GM19035 (cell line): ENCODE measurements at regions not wholly inside any gene's neighbourhood (a gene's known extent, or its start where the extent isn't known, plus 50 kb on each side); places are given as distances from the start of the nearest gene placed in this dataset.

Source experiments
- ATAC-seq: cut with Tn5 transposase; IDR thresholded peaks from one replicate; pipeline ENCODE4 v1.9.1; 2021; ENCODE audit not compliant: unreplicated experiment

- ATAC-seq: no peak
These were observed 508.1 kb downstream of the NR2F1-AS1 start for GRCh38 chr5:93072831-93073459.

DNA sequence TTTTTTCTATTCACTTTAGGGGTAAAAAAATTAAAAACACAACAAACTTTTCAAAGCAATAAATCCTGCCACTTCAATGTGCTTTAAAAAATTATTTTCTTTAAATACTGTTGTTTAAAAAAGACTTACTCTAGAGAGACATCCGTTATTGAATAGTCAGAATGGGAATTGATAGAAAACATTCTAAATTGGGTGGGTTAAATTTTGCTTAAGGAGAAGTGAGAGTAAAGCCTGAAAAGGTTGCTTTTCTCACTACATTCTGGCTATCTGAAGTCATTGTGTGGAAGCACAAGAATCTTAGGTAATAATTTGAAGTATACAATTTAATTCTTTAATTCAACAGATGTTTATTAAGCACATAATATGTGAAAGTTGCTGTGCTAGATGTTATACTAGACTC is 509.3 kb downstream of the NR2F1-AS1 start:
- ATAC-seq: no peak

DNA sequence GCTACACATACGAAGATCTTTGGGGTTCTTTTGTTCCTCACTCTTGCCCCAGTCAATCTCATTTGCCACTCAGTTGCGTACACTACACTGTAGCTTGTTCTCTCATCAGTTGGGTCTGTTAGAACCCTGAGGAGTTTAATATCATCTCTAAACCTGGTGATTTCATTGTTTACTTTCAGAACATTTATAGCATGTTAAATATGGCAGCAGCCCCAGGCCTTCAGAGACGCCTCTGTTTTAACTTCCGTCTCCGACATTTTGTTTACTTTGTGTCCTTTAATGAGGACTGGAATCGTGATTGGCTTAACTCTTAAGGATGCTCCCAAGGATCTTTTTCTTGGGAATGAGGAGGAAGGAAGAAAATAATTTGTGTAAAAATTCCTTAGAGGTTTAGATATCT is 510.1 kb downstream of the NR2F1-AS1 start:
- no peak for ATAC-seq

DNA sequence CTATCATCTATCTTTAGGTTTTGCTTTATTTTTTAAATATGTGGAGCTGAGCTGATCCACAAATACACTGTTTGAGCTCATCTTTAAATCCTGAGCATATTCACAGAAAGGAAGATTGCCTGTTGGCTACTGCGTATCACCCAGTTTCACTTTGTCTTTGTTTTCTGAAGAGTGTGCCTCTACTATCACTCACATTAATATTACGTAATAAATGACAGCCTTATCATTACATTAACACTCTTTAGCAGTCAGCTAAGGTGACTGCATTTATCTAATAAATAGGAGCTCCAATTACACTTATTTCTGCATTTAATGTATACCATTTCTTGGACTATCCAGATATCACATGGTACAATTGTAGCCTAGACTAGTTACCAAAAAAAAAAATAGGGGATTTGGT is 511.7 kb downstream of the NR2F1-AS1 start:
- ATAC-seq: no peak

DNA sequence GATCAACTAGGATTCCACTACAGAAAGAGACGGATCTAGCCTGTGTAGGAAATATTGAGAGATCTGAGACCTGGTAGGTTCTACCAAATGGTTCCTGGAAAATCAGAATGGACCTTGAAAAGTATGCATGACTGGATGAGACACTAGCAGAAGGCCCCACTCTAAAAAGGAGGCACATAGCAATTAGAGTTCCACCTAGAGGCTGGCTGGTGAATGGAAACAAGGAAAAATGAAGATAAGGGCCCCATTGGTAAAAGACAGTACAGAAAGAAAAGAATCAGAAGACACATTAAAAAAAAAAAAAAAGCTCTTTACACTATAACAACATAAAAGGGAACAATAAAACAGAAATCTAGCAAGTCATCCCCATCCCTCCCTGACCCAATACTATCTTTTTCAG is 518.5 kb downstream of the NR2F1-AS1 start:
- no peak for ATAC-seq

DNA sequence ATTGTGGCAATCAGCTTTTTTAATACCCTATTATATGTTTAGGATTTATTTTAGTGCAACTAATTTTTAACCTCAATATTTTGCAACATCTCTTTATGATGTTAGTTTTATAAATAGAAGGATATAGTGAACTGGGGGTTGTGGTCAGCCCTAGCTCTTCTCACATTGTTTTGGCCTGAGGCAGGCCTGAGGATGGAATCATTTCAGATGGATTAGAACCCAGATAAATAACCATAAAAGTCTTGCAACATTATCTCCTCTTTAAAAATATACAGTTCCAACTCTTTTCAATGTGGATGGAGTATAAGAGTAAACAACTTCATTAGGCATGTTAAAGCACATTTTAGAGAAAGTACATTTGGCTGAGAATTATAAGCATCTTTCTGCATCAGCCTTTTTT is 522.7 kb downstream of the NR2F1-AS1 start:
- ATAC-seq: no peak

DNA sequence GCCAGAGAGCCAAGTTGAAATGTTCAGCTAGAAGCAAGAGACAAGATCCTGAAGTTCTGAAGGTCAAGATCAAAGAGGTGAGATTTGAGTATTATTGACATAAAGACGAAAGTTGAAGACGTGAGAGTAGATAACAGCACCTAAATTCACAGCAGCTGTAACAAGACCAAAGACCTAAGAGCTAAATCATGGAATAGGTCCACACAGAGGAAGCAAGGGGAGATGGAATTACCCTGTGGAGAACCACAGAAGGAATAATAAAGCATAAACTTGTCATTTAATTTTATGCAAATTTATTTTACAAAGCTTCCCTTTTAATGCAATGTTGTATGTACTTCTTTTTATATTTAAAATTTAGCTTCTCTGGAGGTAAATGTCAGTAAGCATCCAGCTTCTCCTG is 523.7 kb downstream of the NR2F1-AS1 start:
- no peak for ATAC-seq

DNA sequence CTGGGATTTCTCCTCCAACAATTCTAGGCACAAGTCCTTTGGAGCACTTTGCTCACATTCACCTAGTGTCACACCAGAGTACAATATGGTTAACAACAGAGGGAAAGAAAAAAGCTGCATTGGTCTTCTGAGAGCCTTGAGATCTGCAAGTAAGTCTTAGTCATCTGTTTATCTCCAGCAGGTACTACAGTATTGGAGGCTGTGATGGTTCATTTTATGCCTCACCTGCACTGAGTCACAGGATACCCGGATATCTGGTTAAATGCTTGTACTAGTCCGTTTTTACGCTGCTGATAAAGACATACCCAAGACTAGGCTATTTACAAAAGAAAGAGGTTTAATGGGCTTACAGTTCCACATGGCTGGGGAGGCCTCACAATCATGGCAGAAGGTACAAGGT is 525.0 kb downstream of the NR2F1-AS1 start:
- ATAC-seq: no peak

GRCh38 chr5:93055561-93055960 is 525.5 kb downstream of the NR2F1-AS1 start:
- ATAC-seq: no peak

GRCh38 chr5:93054424-93055163 is 526.4 kb downstream of the NR2F1-AS1 start:
- no peak for ATAC-seq

- no peak for ATAC-seq
These were observed 527.2 kb downstream of the NR2F1-AS1 start for GRCh38 chr5:93053825-93054224.

DNA sequence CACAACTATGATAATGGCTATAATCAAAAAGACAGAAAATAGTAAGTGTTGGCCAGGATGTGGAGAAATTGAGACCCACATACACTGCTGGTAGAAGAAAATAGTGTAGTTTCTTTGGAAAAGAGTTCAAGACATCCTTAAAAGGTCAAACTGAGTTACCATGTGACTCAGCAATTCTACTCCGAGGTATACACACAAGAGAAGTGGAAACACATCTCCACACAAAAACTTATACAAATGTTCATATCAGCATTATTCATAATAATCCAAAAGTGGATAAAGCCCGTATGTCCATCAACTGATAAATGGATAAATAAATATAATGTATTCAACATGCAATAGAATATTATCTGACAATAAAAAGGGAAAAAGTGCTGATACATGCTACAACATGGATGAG is 532.2 kb downstream of the NR2F1-AS1 start:
- ATAC-seq: no peak

DNA sequence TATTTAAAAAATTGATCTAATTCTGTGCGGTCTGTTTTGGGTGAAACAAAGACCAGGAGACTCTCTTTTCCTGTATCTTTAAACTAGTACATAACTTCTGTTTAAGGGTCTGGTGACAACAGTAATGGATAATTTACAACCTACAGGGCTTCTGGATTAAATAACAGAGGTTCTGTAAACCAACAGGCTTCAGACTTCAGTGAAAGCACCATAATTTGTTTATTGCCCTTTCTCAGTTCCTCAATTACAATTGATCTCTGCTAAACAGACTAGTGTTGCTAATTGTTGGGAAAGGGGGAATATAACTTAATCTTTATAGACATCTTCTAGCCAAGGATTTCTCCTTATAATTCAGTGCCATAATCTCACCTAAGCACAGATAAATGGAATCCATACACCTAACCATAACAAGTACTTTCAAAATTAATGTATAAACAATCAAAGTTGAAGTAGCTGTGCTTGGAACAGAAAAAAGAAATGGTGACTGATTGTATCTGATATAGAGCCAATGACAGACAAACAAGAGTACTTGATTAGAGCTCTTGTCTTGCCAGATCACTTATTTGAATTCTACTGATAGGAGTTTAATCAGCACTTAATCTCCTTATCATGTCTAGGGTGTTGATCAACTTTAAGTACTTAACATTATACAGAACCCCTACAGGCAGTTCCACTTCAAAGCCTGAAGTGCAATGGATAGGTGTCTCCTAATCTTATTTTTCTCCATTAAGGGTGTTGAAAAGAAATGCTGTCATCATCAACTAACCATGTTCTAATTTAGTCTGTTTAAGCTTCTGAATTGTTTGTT is 536.0 kb downstream of the NR2F1-AS1 start:
- ATAC-seq: peak; percentile 56

DNA sequence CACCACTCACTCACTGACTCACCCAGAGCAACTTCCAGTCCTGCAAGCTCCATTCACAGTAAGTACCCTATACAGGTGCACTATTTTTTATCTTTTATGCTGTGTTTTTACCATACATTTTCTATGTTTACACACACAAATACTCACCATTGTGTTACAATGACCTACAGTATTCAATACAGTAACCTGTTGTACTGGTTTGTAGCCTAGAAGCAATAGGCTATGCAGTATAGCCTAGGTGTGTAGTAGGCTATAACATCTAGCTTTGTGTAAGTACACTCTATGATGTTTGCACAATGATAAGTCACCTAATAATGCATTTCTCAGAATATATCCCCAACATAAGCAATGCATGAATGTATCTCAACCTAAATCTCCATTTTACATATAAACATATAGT is 541.1 kb downstream of the NR2F1-AS1 start:
- ATAC-seq: no peak

DNA sequence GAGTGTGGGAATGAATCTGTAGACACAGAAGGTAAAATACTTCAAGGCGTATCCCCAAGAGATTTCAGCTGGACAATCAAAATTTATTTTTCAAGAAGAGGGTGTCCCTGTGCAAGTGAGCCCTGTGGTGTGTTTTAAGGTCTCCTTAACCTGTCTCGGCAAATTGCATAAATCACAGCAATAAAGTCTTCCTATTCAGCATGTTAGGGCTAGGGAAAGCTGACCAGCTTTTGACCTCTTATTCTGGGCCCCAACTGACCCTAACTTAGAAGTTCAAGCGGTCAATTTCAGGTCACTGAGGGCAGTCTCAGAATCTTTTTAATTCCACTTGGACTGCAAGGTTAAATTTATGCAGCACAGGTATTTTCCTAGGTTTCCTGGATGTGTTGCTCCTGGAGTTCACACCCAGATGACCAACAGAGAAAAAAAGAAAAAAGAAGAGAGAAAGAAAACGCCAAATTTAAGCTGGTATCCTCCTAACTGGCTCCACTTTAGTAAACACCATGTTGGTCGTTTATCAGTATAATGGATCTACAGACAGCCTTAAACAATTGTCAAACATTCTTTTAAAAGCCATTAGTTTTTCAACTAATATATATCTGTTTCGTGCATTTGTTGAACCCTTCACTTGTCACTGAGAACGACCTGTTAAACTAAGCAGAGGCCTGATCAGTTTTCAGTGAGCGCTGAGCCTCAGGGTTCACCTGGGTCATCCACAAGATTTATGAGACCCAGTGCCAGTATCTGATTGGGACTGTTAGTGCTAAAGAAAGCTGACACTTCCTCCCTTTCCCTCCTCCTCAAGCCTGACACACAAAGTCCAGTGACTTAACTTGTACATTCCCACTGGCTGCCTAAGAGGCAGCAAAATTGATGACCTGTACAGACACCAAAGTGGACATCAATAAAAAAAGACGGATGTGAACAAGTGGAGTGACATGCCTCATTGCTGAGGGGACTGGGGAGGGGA is 546.1 kb downstream of the NR2F1-AS1 start:
- ATAC-seq: no peak

GRCh38 chr5:93022796-93023447 is 558.1 kb downstream of the NR2F1-AS1 start:
- no peak for ATAC-seq

DNA sequence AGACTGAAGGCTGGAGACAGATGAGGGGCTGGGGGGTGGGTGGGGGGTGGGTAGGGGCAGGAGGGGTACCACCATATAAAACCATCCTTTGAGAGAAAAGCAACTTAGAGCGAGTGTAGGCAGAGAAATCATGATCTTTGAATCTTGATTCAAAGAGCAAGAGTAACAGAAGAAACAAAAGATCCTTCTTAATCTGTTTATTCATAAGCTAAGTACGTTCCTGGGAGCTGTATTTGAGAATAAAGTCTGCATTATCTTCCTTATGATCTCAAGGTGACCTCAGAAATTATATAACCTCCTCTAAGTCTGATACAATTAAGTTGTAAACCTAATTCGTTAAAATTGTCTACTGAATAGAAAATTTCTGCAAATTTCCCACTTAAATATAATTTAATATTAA is 558.8 kb downstream of the NR2F1-AS1 start:
- ATAC-seq: no peak

- no peak for ATAC-seq
These were observed 561.1 kb downstream of the NR2F1-AS1 start for GRCh38 chr5:93019896-93020295.

DNA sequence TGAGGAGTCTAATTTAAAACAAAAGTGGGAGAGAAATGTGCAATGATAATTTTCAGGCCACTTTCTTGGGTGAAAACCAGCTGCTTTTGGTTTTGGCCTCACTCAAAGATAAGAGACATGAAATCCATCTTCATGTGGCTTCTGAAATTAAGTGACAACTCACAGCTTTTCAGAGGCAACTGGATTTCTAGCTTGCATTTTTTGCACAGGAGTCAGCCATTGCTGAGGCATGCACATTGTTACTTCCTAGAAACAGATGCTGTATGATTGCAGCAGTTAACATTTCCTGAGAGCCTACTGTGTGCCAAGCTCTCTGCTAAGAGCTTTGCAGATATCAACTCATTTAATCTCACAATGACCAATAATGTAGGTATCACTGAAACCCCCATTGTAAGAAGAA is 562.6 kb downstream of the NR2F1-AS1 start:
- ATAC-seq: no peak

DNA sequence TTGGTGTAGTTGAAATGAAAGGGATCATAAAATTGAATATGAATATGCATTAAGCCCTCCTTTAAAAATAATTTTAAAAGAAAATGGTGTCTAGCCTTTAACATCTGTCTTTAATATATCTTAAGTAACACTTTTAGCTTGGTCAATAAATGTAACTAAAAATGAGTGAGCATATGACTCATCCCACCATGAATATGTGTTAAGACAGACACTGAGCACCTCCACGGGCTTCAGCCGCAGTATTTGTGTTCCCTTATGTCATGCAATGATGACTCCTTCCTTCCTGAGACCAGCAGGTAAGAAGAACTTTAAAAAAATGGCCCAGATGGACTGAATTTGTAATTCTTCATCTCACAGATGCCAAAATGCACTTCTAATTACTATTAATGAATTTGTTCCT is 563.2 kb downstream of the NR2F1-AS1 start:
- no peak for ATAC-seq
